ENCODE measurements at regions not wholly inside any gene's neighbourhood (a gene's known extent, or its start where the extent isn't known, plus 50 kb on each side); places are given as distances from the start of the nearest gene placed in this dataset.
"Not testable (repeated sequence)": the region's sequence is repeated elsewhere in the genome, so short reads cannot be mapped to it uniquely, and the experiment has no call there.

GRCh38 chr10:3660753-3661152 is 124.3 kb downstream of the KLF6 start:
- no peak for DNase-seq (ENCODE audit: low read depth in 2 of 2)

GRCh38 chr10:3659203-3659917 is 125.6 kb downstream of the KLF6 start:
- DNase-seq (ENCODE audit: low read depth in 2 of 2), result no peak

- DNase-seq (ENCODE audit: low read depth in 2 of 2), result no peak
These were observed 126.2 kb downstream of the KLF6 start for GRCh38 chr10:3658766-3659165.

GRCh38 chr10:3656214-3656613 is 128.8 kb downstream of the KLF6 start:
- no peak for DNase-seq (ENCODE audit: low read depth in 2 of 2)

GRCh38 chr10:3655528-3655927 is 129.5 kb downstream of the KLF6 start:
- no peak for DNase-seq (ENCODE audit: low read depth in 2 of 2)

DNA sequence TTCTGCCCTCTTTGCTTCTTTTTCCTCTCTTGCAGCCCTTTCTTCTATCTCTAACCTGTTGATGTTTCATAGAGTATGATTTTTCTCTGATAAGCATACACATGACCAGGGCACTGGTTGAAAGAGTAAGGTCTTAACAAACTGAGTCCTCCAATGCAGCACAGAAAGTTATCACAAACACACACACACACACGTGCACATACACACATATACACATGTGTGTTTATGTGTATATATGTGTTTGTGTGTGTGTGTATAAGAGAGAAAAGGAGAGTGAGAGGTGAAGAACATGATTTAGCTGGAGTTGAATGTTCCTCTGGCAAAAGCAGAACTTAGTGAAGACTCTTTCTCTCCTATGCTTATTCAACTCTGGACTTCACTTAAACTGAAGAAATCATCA is 130.0 kb downstream of the KLF6 start:
- no peak for DNase-seq (ENCODE audit: low read depth in 2 of 2)

DNA sequence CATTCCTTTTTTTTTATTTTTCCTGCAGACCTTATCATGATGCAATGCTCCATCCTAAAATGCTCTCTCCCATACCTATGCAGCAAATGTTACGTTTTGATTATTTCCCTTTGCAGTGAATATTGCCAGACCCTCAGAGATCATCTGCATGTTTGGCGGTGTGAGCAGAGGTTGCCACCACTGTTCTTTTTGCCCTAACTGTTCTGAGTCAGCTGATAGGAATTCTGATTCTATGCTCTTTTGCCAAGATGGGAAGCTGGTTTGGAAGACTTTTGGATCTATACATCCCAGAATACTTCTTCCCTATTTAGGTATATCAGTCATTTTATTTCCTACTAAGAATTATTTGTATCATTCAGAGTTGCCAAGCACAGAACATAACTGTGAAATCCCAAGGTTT is 130.5 kb downstream of the KLF6 start:
- no peak for DNase-seq (ENCODE audit: low read depth in 2 of 2)

DNA sequence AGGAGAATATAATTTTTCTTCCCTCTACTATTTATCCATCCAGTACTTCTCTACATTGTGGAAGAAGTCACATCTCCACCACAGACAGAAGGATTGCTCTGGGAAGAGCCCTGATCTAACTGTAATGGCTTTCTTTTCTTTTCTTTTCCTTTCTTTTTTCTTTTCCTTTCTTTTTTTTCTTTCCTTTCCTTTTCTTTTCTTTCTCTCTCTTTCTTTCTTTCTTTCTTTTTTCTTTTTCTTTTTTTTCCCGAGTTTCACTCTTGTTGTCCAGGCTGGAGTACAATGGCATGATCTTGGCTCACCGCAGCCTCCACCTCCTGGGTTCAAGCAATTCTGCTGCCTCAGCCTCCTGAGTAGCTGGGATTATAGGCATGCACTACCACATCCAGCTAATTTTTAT is 131.7 kb downstream of the KLF6 start:
- not testable (repeated sequence) for DNase-seq (ENCODE audit: low read depth in 2 of 2)

DNA sequence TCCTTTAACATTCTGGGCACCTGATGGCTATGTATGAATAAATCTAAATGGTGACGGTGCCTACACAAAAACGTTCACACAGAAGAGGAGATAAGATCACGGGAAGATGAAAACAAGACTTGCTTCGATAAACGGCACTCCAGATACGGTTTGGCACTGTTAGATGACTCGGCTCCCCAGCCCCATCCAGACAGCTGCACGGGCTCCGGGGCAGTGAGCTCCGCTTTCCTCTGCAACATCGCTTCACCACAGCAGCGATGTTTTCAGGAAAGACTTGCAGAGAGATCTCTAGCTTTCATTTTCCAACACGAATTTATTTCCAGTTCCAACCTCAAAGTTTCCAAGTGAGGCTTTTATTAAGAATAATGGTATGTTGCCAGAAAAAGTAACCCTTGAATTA is 132.1 kb downstream of the KLF6 start:
- no peak for DNase-seq (ENCODE audit: low read depth in 2 of 2)

- DNase-seq (ENCODE audit: low read depth in 2 of 2), result no peak
These were observed 132.9 kb downstream of the KLF6 start for GRCh38 chr10:3651969-3652653.

GRCh38 chr10:3648576-3648975 is 136.4 kb downstream of the KLF6 start:
- DNase-seq (ENCODE audit: low read depth in 2 of 2), result no peak

DNA sequence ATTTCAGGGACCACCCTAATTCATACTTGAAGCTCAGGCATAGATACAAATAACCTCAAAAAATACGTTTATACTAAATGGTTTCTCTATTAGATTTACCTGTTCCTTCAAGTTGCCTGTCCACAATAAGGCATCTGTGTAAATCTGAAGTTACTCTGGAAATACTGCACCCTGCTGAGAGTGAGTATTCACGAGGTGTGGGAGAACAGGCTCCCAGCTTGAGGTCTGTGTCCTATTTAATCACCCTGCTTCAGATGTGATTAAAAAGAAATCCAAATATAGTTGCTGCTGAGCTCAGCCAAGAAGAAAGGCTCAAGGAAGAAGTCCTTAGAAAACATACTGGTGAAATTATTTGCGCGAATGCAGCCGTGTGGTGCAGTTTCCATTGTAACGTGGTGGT is 136.8 kb downstream of the KLF6 start:
- no peak for DNase-seq (ENCODE audit: low read depth in 2 of 2)

DNA sequence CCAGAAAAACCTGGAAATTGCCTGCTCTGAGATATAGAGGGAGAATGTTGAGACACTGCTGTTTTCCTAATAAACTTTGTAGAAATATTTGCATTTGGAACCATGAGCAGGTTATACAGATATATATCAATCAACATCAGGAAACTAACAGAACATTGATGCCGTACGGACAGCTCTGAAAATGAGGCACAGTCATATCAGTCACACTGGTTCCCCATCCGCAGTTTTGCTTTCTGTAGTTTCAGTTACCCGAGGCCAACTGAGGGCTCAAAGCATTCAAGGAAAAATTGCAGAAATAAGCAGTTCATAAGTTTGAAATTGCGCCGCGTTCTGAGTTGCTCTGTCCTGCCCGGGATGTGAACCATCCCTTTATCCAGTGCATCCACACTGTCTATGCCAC is 137.9 kb downstream of the KLF6 start:
- DNase-seq (ENCODE audit: low read depth in 2 of 2), result no peak

DNA sequence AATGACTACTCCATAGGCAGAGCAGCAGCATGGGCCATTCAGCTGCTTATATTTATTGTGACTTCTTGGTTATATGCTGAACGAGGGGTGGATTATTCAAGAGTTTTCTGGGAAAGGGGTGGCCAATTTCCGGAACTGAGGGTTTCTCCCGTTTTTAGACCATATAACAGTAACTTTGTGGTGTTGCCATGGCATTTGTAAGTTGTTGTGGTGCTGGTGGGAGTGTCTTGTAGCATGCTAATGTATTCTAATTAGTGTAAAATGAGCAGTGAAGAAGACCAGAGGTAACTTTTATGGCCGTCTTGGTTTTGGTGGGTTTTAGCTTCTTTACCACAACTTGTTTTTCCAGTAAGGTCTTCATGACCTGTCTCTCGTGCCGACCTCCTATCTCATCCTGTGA is 139.6 kb downstream of the KLF6 start:
- no peak for DNase-seq (ENCODE audit: low read depth in 2 of 2)

GRCh38 chr10:3640816-3641215 is 144.2 kb downstream of the KLF6 start:
- no peak for DNase-seq (ENCODE audit: low read depth in 2 of 2)

DNA sequence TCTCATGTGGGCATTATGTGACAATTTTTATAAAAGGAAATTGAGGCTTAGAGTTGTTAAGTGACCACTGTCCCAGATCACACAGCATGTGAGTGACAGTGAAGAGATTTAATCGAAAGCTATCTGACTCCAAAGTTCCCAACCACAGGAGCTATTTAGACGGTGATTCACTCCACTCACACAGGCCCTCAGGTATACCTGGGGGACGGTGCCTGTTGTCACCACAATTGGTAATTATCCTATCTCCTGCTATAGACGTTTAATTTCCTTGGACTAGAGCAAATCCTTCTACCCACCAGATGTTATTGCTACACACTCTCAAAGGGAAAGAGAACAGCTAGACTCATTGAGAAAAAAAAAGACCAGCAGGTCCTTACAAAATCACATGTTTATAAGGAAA is 145.5 kb downstream of the KLF6 start:
- DNase-seq (ENCODE audit: low read depth in 2 of 2), result no peak

GRCh38 chr10:3636356-3637181 is 148.4 kb downstream of the KLF6 start:
- DNase-seq (ENCODE audit: low read depth in 2 of 2), result no peak

GRCh38 chr10:3635697-3636096 is 149.3 kb downstream of the KLF6 start:
- DNase-seq (ENCODE audit: low read depth in 2 of 2), result no peak

GRCh38 chr10:3635211-3635671 is 149.8 kb downstream of the KLF6 start:
- DNase-seq (ENCODE audit: low read depth in 2 of 2), result no peak

DNA sequence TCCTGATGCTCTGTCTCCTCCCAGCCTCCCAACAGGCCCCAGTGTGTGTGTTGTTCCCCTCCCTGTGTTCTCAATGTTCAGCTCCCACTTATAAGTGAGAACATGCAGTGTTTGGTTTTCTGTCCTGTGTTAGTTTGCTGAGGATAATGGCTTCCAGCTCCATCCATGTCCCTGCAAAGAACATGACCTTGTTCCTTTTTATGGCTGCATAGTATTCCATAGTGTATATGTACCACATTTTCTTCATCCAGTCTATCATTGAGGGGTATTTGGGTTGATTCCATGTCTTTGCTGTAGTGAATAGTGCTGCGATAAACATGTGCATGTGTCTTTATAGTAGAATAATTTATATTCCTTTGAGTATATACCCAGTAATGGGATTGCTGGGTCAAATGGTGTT is 150.4 kb downstream of the KLF6 start:
- DNase-seq (ENCODE audit: low read depth in 2 of 2), result not testable (repeated sequence)

DNA sequence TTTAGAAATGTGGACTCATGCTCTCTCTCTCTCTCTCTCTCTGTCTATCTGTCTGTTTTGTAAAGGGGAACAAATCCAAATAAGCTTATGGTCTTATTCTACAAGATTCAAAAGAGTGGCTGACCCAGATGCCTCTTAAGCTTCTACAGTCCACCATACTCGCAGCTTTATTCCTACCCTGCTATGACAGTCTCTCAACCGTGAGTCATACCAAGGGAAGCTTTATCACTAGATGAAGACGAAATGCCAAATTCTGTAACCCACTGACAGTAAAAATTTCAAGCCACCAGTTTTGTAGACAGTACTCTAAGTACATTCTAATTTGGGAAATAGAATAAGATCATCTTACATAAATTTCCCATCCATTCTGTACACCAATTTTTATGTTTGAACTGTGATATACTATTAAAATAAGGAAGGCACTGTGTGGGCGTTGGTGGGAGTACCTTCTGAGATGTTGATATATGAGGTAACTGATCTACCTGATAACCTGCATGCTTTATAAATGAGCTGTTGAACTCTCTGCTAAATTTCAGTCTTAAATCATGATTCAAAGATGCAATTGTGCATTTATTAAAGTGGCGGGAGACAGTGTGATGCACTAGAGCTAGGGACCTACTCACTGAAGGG is 153.2 kb downstream of the KLF6 start:
- DNase-seq (ENCODE audit: low read depth in 2 of 2), result no peak

DNA sequence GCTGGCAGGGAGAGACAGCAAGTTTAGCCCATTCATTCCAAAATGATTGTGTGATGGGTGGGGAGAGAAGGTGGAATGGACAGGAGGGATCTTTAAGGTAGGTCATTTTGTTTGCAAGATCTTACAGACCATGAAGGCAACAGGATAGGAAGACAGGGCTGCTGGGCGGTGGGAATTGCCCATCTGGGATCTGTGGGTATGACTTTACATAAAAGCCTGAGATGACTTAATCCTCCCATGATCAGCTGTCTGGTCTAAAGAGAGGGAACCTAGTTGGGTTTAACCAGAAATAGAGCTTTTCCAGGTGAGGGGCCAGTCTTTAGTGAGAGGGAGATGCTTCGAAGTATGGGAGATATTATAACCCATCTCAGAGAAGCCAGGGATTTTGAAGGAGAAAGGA is 153.7 kb downstream of the KLF6 start:
- DNase-seq (ENCODE audit: low read depth in 2 of 2), result no peak
